T-cell (primary cell): ENCODE measurements at regions not wholly inside any gene's neighbourhood (a gene's known extent, or its start where the extent isn't known, plus 50 kb on each side); places are given as distances from the start of the nearest gene placed in this dataset.

Experiments
- ATAC-seq, 4 experiments: fragments of 200-7000 bp in 3 of 4; fragments of 150-1000 bp in 1 of 4; cut with Tn5 transposase; replicated peaks in 1 of 4; 1 replicate in 3 of 4; 2 replicates in 1 of 4; pipeline ENCODE4 v1.10.0; 2021; ENCODE audit warnings: moderate library complexity in 3 of 4, mild to moderate bottlenecking in 2 of 4, moderate number of reproducible peaks in 1 of 4
- CTCF ChIA-PET, 2 donors: fragments of 300-600 bp; sonication (Branson Sonifier 250); formaldehyde crosslinking; loops; one replicate each; lab custom pipeline; 2022; ENCODE audit warnings: antibody characterized with exemption in 2 of 2; lab: Charles Lee
- POLR2A ChIA-PET, 2 donors: fragments of 300-600 bp; sonication (Branson Sonifier 250); formaldehyde crosslinking; loops; one replicate each; lab custom pipeline; 2022; ENCODE audit warnings: antibody characterized with exemption in 2 of 2; lab: Charles Lee
- DNase-seq, 35 experiments: peaks; one replicate each; pipeline versions ENCODE4 v3.0.0 to v3.0.0-alpha.2; 2013 to 2023
- H3K27ac ChIP-seq: one replicate; pipeline ENCODE4 v1.5.1; 2013; ENCODE audit warnings: low read length
- H3K27me3 ChIP-seq, 2 experiments: replicated peaks in 1 of 2; 1 replicate in 1 of 2; 2 replicates in 1 of 2; pipeline versions ENCODE4 v1.6.1 to v1.7.0; 2013; ENCODE audit warnings: low read length in 1 of 2, mixed read lengths in 1 of 2; ENCODE audit not compliant: control insufficient read depth in 2 of 2, insufficient read depth in 2 of 2; ENCODE audit errors: extremely low read depth in 1 of 2
- H3K36me3 ChIP-seq, 2 donors: 1 replicate in 1 of 2; 2 replicates in 1 of 2; pipeline versions ENCODE4 v1.6.1 to v1.7.0; 2013; ENCODE audit warnings: low read length in 1 of 2; ENCODE audit not compliant: control insufficient read depth in 2 of 2, insufficient read depth in 1 of 2; ENCODE audit errors: extremely low read depth in 1 of 2
- H3K4me1 ChIP-seq, 2 experiments: 1 replicate in 1 of 2; 2 replicates in 1 of 2; pipeline versions ENCODE4 v1.6.1 to v1.7.0; 2013; ENCODE audit warnings: low read length in 2 of 2, mixed read lengths in 1 of 2; ENCODE audit not compliant: insufficient read depth in 2 of 2, control insufficient read depth in 1 of 2; ENCODE audit errors: extremely low read depth in 1 of 2
- H3K4me3 ChIP-seq, 2 donors: 1 replicate in 1 of 2; 2 replicates in 1 of 2; pipeline versions ENCODE4 v1.5.1 to v1.7.0; 2013; ENCODE audit warnings: mild to moderate bottlenecking in 2 of 2, low read length in 1 of 2, moderate library complexity in 1 of 2; ENCODE audit not compliant: control insufficient read depth in 1 of 2; ENCODE audit errors: extremely low read depth in 1 of 2
- H3K9me3 ChIP-seq: 2 replicates; pipeline ENCODE4 v1.7.0; 2013
- H3K27ac Mint-ChIP-seq, 2 donors: one replicate each; pipeline ENCODE4 v1.8.0; 2020 to 2021; ENCODE audit warnings: mild to moderate bottlenecking in 2 of 2, mixed read lengths in 2 of 2
- H3K27me3 Mint-ChIP-seq, 2 donors: one replicate each; pipeline ENCODE4 v1.8.0; 2021 to 2022; ENCODE audit warnings: mixed read lengths in 2 of 2
- H3K36me3 Mint-ChIP-seq: one replicate; pipeline ENCODE4 v1.8.0; 2021; ENCODE audit warnings: mixed read lengths
- H3K4me1 Mint-ChIP-seq, 3 donors: one replicate each; pipeline ENCODE4 v1.8.0; 2020 to 2022; ENCODE audit warnings: mixed read lengths in 3 of 3, mild to moderate bottlenecking in 1 of 3
- H3K4me3 Mint-ChIP-seq, 3 donors: one replicate each; pipeline ENCODE4 v1.8.0; 2020 to 2022; ENCODE audit warnings: mild to moderate bottlenecking in 3 of 3, mixed read lengths in 3 of 3, moderate library complexity in 3 of 3
- H3K9me3 Mint-ChIP-seq, 3 donors: one replicate each; pipeline ENCODE4 v1.8.0; 2020 to 2022; ENCODE audit warnings: mixed read lengths in 3 of 3
- WGBS: methylation state at CpG from one replicate; pipeline ENCODE4 v1.1.5; 2013; ENCODE audit warnings: missing lambda C conversion rate; ENCODE audit not compliant: insufficient coverage; 5-methylcytosine and 5-hydroxymethylcytosine counted together

DNA sequence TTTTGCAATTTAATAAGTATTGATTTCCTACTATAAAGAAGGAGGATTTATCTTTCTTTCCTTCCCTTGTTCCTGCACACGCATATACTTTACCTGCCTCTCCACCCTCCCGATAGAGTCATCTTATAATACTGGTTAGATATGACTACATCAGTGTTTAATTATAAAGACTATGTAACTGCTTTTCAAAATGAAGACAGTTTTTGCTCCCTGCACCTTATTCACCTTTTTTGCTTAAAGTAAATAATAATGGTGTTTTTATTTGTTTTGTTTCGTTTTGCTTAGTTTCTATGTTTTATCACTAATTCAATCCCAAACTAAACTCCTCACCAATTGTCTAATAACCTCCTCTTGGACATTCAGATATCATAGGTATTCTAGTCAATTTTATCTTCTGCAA, 101.9 kb upstream of the RORA start:
- Histone ChIP-seq H3K9me3 (no peaks in the 10 kb centered on the region), H3K36me3 (no peaks in the 10 kb centered on the region), H3K27me3 (peaks cover 0 to 5% of the 10 kb centered on the region in 2 experiments), H3K27ac (no peak overlapping the region), H3K4me3 (no peak overlapping the region), H3K4me1 (no peaks in the 10 kb centered on the region)
- H3K27me3 Mint-ChIP-seq = peaks cover 17 to 18% of the 10 kb centered on the region in 2 donors
- no peak overlapping the region for H3K27ac Mint-ChIP-seq
- H3K4me3 Mint-ChIP-seq = no peak overlapping the region
- DNase-seq (no peak), ATAC-seq (no peak)
- CTCF ChIA-PET = no interaction called here
- WGBS = no CpG with 5 or more reads among the region's 3 CpGs
- no peaks in the 10 kb centered on the region for H3K4me1 Mint-ChIP-seq
- peaks cover 0 to 11% (median 4%) of the 10 kb centered on the region in 3 donors for H3K9me3 Mint-ChIP-seq
- no peaks in the 10 kb centered on the region for H3K36me3 Mint-ChIP-seq
- POLR2A ChIA-PET = no interaction called here

- WGBS = 25% methylated on average over 1 of the region's 8 CpGs
- Mint-ChIP-seq H3K36me3 (no peaks in the 10 kb centered on the region), H3K27me3 (peaks cover 12 to 24% of the 10 kb centered on the region in 2 donors), H3K27ac (no peak overlapping the region), H3K4me3 (no peak overlapping the region), H3K9me3 (no peaks in the 10 kb centered on the region), H3K4me1 (no peaks in the 10 kb centered on the region)
- Histone ChIP-seq H3K27me3 (no peaks in the 10 kb centered on the region), H3K36me3 (no peaks in the 10 kb centered on the region), H3K9me3 (no peaks in the 10 kb centered on the region), H3K4me3 (no peak overlapping the region), H3K27ac (no peak overlapping the region), H3K4me1 (no peaks in the 10 kb centered on the region)
- CTCF ChIA-PET = no interaction called here
- POLR2A ChIA-PET = no interaction called here
- ATAC-seq (no peak), DNase-seq (no peak)
Observed at GRCh38 chr15:61327019-61327631, 98.0 kb upstream of the RORA start.

DNA sequence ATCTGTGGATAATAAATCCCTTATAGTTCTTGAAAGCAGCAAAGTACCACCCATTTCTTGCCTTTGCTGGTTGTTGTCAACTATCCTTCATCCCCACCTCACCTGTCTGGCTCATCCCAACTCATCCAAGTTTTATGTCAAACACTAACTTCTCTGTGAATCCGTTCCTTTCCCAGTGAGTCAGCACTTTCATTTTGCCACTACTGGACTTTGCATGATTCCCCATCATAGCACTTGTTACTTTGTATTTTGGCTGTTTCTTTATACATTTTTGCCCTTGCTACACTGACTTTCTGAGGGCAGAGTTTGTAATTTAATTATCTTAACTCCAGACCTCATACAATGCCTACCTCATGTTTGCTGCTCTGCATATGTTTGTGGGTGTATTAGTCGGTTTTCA, 90.8 kb upstream of the RORA start:
- DNase-seq (no peak), ATAC-seq (no peak)
- no peak overlapping the region for H3K27ac ChIP-seq
- no peaks in the 10 kb centered on the region for H3K4me1 ChIP-seq
- no peaks in the 10 kb centered on the region for H3K9me3 ChIP-seq
- no peaks in the 10 kb centered on the region for H3K27me3 ChIP-seq
- H3K27me3 Mint-ChIP-seq = peaks cover 10 to 15% of the 10 kb centered on the region in 2 donors
- H3K36me3 Mint-ChIP-seq = no peaks in the 10 kb centered on the region
- no peaks in the 10 kb centered on the region for H3K9me3 Mint-ChIP-seq
- H3K27ac Mint-ChIP-seq = no peak overlapping the region
- 100% methylated on average over 1 of the region's 2 CpGs for WGBS
- no peak overlapping the region for H3K4me3 Mint-ChIP-seq
- H3K36me3 ChIP-seq = no peaks in the 10 kb centered on the region
- H3K4me1 Mint-ChIP-seq = no peaks in the 10 kb centered on the region
- CTCF ChIA-PET = no interaction called here
- POLR2A ChIA-PET = no interaction called here
- H3K4me3 ChIP-seq = no peak overlapping the region

GRCh38 chr15:61318802-61319525, 89.9 kb upstream of the RORA start:
- ChIA-PET POLR2A (no interaction called here), CTCF (no interaction called here)
- Mint-ChIP-seq H3K9me3 (no peaks in the 10 kb centered on the region), H3K4me3 (no peak overlapping the region), H3K4me1 (no peaks in the 10 kb centered on the region), H3K27me3 (peaks cover 5 to 9% of the 10 kb centered on the region in 2 donors), H3K36me3 (no peaks in the 10 kb centered on the region), H3K27ac (no peak overlapping the region)
- no peak for ATAC-seq
- Histone ChIP-seq H3K9me3 (no peaks in the 10 kb centered on the region), H3K4me3 (no peak overlapping the region), H3K4me1 (no peaks in the 10 kb centered on the region), H3K36me3 (no peaks in the 10 kb centered on the region), H3K27me3 (no peaks in the 10 kb centered on the region), H3K27ac (no peak overlapping the region)
- WGBS = 80% methylated on average over 1 of the region's 7 CpGs
- no peak for DNase-seq

GRCh38 chr15:61318301-61318700, 89.2 kb upstream of the RORA start:
- no peaks in the 10 kb centered on the region for H3K36me3 Mint-ChIP-seq

DNA sequence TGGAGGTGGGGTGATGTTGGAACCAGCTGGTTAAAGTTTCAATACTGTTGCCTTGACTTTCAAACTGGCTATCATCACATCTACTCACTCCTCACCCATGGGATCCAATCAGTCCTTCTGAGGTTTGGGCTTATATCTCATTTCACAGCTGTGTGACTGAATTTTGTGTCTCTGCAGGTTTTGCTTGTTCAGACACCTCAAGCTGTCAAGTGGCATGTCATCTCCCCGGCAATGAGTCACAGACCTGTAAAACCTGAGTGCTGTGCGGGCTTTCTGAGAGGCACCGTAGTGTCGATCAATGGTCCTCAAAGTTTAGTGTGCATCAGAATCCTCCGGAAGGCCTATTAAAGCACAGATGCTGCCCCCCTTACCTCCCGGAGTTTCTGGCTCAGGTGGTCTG, 86.4 kb upstream of the RORA start:
- ChIA-PET CTCF (no interaction called here), POLR2A (no interaction called here)
- Histone ChIP-seq H3K36me3 (no peaks in the 10 kb centered on the region), H3K9me3 (no peaks in the 10 kb centered on the region), H3K4me3 (no peak overlapping the region), H3K27me3 (peaks cover 0 to 2% of the 10 kb centered on the region in 2 experiments), H3K4me1 (no peaks in the 10 kb centered on the region), H3K27ac (no peak overlapping the region)
- DNase-seq = no peak
- no peak for ATAC-seq
- Mint-ChIP-seq H3K36me3 (no peaks in the 10 kb centered on the region), H3K27ac (no peak overlapping the region), H3K27me3 (peaks cover 4 to 19% of the 10 kb centered on the region in 2 donors), H3K9me3 (no peaks in the 10 kb centered on the region), H3K4me1 (no peaks in the 10 kb centered on the region), H3K4me3 (no peak overlapping the region)
- 90% methylated on average over 6 of the region's 6 CpGs for WGBS

More at GRCh38 chr15:61318301-61318700, 89.2 kb upstream of the RORA start:
- 77% methylated on average over 3 of the region's 6 CpGs for WGBS
- no peaks in the 10 kb centered on the region for H3K9me3 Mint-ChIP-seq
- Histone ChIP-seq H3K27ac (no peak overlapping the region), H3K36me3 (no peaks in the 10 kb centered on the region), H3K4me1 (no peaks in the 10 kb centered on the region), H3K27me3 (no peaks in the 10 kb centered on the region), H3K4me3 (no peak overlapping the region), H3K9me3 (no peaks in the 10 kb centered on the region)
- ChIA-PET CTCF (no interaction called here), POLR2A (no interaction called here)
- DNase-seq (no peak), ATAC-seq (no peak)
- H3K27ac Mint-ChIP-seq = no peak overlapping the region
- no peak overlapping the region for H3K4me3 Mint-ChIP-seq
- H3K27me3 Mint-ChIP-seq = peaks cover 5 to 6% of the 10 kb centered on the region in 2 donors
- H3K4me1 Mint-ChIP-seq = no peaks in the 10 kb centered on the region
